H9 (cell line): ENCODE measurements at regions not wholly inside any gene's neighbourhood (a gene's known extent, or its start where the extent isn't known, plus 50 kb on each side); places are given as distances from the start of the nearest gene placed in this dataset.

Experiments used
- DNase-seq: peaks from one replicate; pipeline ENCODE4 v3.0.0-alpha.2; 2017
- H2AFZ ChIP-seq: one replicate; pipeline ENCODE4 v1.6.1; 2013; ENCODE audit warnings: mild to moderate bottlenecking, low read length, control low read depth, moderate library complexity
- H2AK5ac ChIP-seq: 2 replicates; pipeline ENCODE4 v1.6.1; 2013; ENCODE audit warnings: low read length, control low read depth, mixed read lengths; ENCODE audit not compliant: insufficient read length
- H2BK120ac ChIP-seq: one replicate; pipeline ENCODE4 v1.6.1; 2013; ENCODE audit warnings: low read depth, mild to moderate bottlenecking, low read length, control low read depth, inconsistent platforms; ENCODE audit not compliant: poor library complexity, severe bottlenecking
- H2BK12ac ChIP-seq: 2 replicates; pipeline ENCODE4 v1.6.1; 2013; ENCODE audit warnings: low read length, control low read depth, mixed read lengths, low read depth; ENCODE audit not compliant: insufficient read length
- H2BK15ac ChIP-seq: 2 replicates; pipeline ENCODE4 v1.6.1; 2013; ENCODE audit warnings: low read depth, low read length, control low read depth
- H2BK20ac ChIP-seq: one replicate; pipeline ENCODE4 v1.6.1; 2013; ENCODE audit warnings: low read depth, mild to moderate bottlenecking, low read length, control low read depth, inconsistent platforms; ENCODE audit not compliant: poor library complexity, severe bottlenecking
- H2BK5ac ChIP-seq: 2 replicates; pipeline ENCODE4 v1.6.1; 2013; ENCODE audit warnings: low read length, control low read depth, mixed read lengths; ENCODE audit not compliant: insufficient read length
- H3K14ac ChIP-seq: 2 replicates; pipeline ENCODE4 v1.6.1; 2013; ENCODE audit warnings: low read length, control low read depth; ENCODE audit not compliant: insufficient read depth
- H3K18ac ChIP-seq: 2 replicates; pipeline ENCODE4 v1.6.1; 2013; ENCODE audit warnings: low read depth, mild to moderate bottlenecking, mixed read lengths, low read length, control low read depth; ENCODE audit not compliant: insufficient read length
- H3K23ac ChIP-seq: 2 replicates; pipeline ENCODE4 v1.6.1; 2013; ENCODE audit warnings: low read length, control low read depth, mixed read lengths, low read depth; ENCODE audit not compliant: insufficient read length
- H3K23me2 ChIP-seq: 2 replicates; pipeline ENCODE4 v1.6.1; 2013; ENCODE audit warnings: low read depth, mild to moderate bottlenecking, mixed read lengths, low read length, control low read depth; ENCODE audit not compliant: insufficient read length, poor library complexity, severe bottlenecking
- H3K27ac ChIP-seq: 2 replicates; pipeline ENCODE4 v1.5.1; 2013; ENCODE audit warnings: low read length, control low read depth, mixed read lengths, low read depth; ENCODE audit not compliant: insufficient read length
- H3K27me3 ChIP-seq: 2 replicates; pipeline ENCODE4 v1.6.1; 2013; ENCODE audit warnings: low read length, control low read depth, inconsistent platforms; ENCODE audit not compliant: insufficient read depth
- H3K4ac ChIP-seq: 2 replicates; pipeline ENCODE4 v1.6.1; 2013; ENCODE audit warnings: low read depth, mild to moderate bottlenecking, control low read depth, inconsistent platforms, low read length, moderate library complexity
- H3K4me1 ChIP-seq: 2 replicates; pipeline ENCODE4 v1.6.1; 2013; ENCODE audit warnings: low read length, control low read depth, inconsistent platforms; ENCODE audit not compliant: insufficient read depth
- H3K4me2 ChIP-seq: 2 replicates; pipeline ENCODE4 v1.6.1; 2013; ENCODE audit warnings: low read length, control low read depth, mixed read lengths; ENCODE audit not compliant: insufficient read length, insufficient read depth
- H3K56ac ChIP-seq: 2 replicates; pipeline ENCODE4 v1.6.1; 2013; ENCODE audit warnings: low read depth, mild to moderate bottlenecking, mixed read lengths, low read length, control low read depth; ENCODE audit not compliant: insufficient read length
- H3K79me1 ChIP-seq: 2 replicates; pipeline ENCODE4 v1.6.1; 2013; ENCODE audit warnings: low read depth, mild to moderate bottlenecking, moderate library complexity, low read length, control low read depth, inconsistent platforms; ENCODE audit not compliant: insufficient read depth, poor library complexity, severe bottlenecking
- H3K79me2 ChIP-seq: 2 replicates; pipeline ENCODE4 v1.6.1; 2013; ENCODE audit warnings: low read length, control low read depth, inconsistent platforms; ENCODE audit not compliant: insufficient read depth
- H3K9ac ChIP-seq: 2 replicates; pipeline ENCODE4 v1.6.1; 2013; ENCODE audit warnings: low read length, control low read depth, mixed read lengths; ENCODE audit not compliant: insufficient read length; ENCODE audit errors: extremely low read depth
- H3K9me3 ChIP-seq: one replicate; pipeline ENCODE4 v1.6.1; 2013; ENCODE audit warnings: low read depth, low read length, inconsistent platforms; ENCODE audit not compliant: control insufficient read depth
- H3T11ph ChIP-seq: one replicate; pipeline ENCODE4 v1.6.1; 2013; ENCODE audit warnings: mild to moderate bottlenecking, low read length, control low read depth, inconsistent platforms
- H4K20me1 ChIP-seq: one replicate; pipeline ENCODE4 v1.6.1; 2013; ENCODE audit not compliant: control insufficient read depth, insufficient read length, insufficient read depth
- H4K5ac ChIP-seq: 2 replicates; pipeline ENCODE4 v1.6.1; 2013; ENCODE audit warnings: low read depth, mild to moderate bottlenecking, mixed read lengths, low read length, control low read depth; ENCODE audit not compliant: insufficient read length
- H4K8ac ChIP-seq: replicated peaks from 2 replicates; pipeline ENCODE4 v1.6.1; 2013; ENCODE audit warnings: low read length, control low read depth, mixed read lengths, low read depth; ENCODE audit not compliant: insufficient read length
- H4K91ac ChIP-seq: 2 replicates; pipeline ENCODE4 v1.6.1; 2013; ENCODE audit warnings: low read depth, mild to moderate bottlenecking, moderate library complexity, mixed read lengths, low read length, control low read depth; ENCODE audit not compliant: insufficient read length
- H3K27ac Mint-ChIP-seq, 3 experiments: 2 replicates in 2 of 3; 3 replicates in 1 of 3; pipeline ENCODE4 v1.8.0; 2020 to 2021; ENCODE audit warnings: mixed read lengths in 3 of 3, mild to moderate bottlenecking in 1 of 3, moderate library complexity in 1 of 3
- H3K27me3 Mint-ChIP-seq: 2 replicates; pipeline ENCODE4 v1.8.0; 2021; ENCODE audit warnings: low read depth, mild to moderate bottlenecking, moderate library complexity, mixed read lengths
- H3K36me3 Mint-ChIP-seq, 3 experiments: 2 replicates in 2 of 3; 3 replicates in 1 of 3; pipeline ENCODE4 v1.8.0; 2020 to 2021; ENCODE audit warnings: low read depth in 3 of 3, mixed read lengths in 3 of 3; ENCODE audit not compliant: insufficient read depth in 1 of 3
- H3K4me1 Mint-ChIP-seq, 2 experiments: 2 replicates each; pipeline ENCODE4 v1.8.0; 2020; ENCODE audit warnings: mixed read lengths in 2 of 2
- H3K4me3 Mint-ChIP-seq, 2 experiments: 2 replicates in 1 of 2; 3 replicates in 1 of 2; pipeline ENCODE4 v1.8.0; 2020 to 2021; ENCODE audit warnings: mild to moderate bottlenecking in 2 of 2, mixed read lengths in 2 of 2, moderate library complexity in 1 of 2
- H3K9me3 Mint-ChIP-seq, 2 experiments: 2 replicates in 1 of 2; 3 replicates in 1 of 2; pipeline ENCODE4 v1.8.0; 2020; ENCODE audit warnings: mild to moderate bottlenecking in 2 of 2, mixed read lengths in 2 of 2, moderate library complexity in 1 of 2
- WGBS: extraction: QIAGEN DNeasy Blood & Tissue Kit; methylation state at CpG from one replicate; pipeline ENCODE4 v1.1.7; 2013; ENCODE audit warnings: missing lambda C conversion rate, low lambda C conversion rate, mixed read lengths; ENCODE audit not compliant: insufficient read length; ENCODE audit errors: extremely low coverage; 5-methylcytosine and 5-hydroxymethylcytosine counted together
- TF ChIP-seq, protein P1 (sequence below): fragments of 200-600 bp; sonication (generic); conservative IDR thresholded peaks from 3 replicates; pipeline ENCODE4 v1.8.0; 2021; ENCODE audit warnings: antibody characterized with exemption, mild to moderate bottlenecking

DNA sequence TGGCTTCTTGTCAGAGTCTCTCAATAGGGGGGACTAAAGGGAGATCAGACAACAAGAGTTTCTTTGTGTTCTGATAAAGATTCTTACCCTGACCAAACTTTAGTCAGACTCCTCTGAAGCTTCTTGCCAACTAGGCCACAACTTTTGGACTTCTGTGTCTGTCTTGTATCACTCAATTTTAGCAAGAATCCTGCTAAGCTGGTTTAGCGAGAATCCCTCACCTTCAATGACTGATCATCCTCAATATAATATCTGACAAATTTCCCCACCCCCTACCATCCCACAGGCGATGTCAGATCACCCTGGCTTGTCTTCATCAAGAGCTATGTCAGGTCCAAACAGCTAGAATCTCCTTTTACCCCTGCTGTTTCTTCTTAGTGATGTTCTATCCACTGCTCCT is 215.2 kb downstream of the RASSF9 start:
- no peak overlapping the region for H2AFZ ChIP-seq

More for the DNA sequence above, 215.2 kb downstream of the RASSF9 start:
- Histone ChIP-seq H3K9me3 (no peaks in the 10 kb centered on the region), H4K91ac (no peak overlapping the region), H2BK12ac (no peak overlapping the region), H3K4me2 (no peak overlapping the region), H3K56ac (no peak overlapping the region), H3K14ac (no peak overlapping the region), H2BK15ac (no peak overlapping the region), H3T11ph (no peak overlapping the region), H3K4me1 (no peaks in the 10 kb centered on the region), H4K8ac (no peak overlapping the region), H3K18ac (no peak overlapping the region), H3K9ac (no peak overlapping the region), H2BK5ac (no peak overlapping the region), H2BK120ac (no peak overlapping the region), H3K27ac (no peak overlapping the region), H3K27me3 (no peaks in the 10 kb centered on the region), H3K23me2 (no peaks in the 10 kb centered on the region), H4K20me1 (no peaks in the 10 kb centered on the region), H3K79me1 (no peaks in the 10 kb centered on the region), H3K79me2 (no peaks in the 10 kb centered on the region), H2AK5ac (no peak overlapping the region), H3K4ac (no peak overlapping the region), H2BK20ac (no peak overlapping the region), H3K23ac (no peak overlapping the region), H4K5ac (no peak overlapping the region)
- Mint-ChIP-seq H3K9me3 (no peaks in the 10 kb centered on the region), H3K27me3 (no peaks in the 10 kb centered on the region), H3K4me3 (no peak overlapping the region), H3K4me1 (peaks cover 0 to 6% of the 10 kb centered on the region in 2 experiments; a peak in 2 of 4 replicates), H3K36me3 (no peaks in the 10 kb centered on the region), H3K27ac (no peak overlapping the region; a peak in 3 of 7 replicates)
- DNase-seq = no peak
- no CpG with 5 or more reads among the region's 2 CpGs for WGBS
- TF ChIP-seq, protein P1, sequence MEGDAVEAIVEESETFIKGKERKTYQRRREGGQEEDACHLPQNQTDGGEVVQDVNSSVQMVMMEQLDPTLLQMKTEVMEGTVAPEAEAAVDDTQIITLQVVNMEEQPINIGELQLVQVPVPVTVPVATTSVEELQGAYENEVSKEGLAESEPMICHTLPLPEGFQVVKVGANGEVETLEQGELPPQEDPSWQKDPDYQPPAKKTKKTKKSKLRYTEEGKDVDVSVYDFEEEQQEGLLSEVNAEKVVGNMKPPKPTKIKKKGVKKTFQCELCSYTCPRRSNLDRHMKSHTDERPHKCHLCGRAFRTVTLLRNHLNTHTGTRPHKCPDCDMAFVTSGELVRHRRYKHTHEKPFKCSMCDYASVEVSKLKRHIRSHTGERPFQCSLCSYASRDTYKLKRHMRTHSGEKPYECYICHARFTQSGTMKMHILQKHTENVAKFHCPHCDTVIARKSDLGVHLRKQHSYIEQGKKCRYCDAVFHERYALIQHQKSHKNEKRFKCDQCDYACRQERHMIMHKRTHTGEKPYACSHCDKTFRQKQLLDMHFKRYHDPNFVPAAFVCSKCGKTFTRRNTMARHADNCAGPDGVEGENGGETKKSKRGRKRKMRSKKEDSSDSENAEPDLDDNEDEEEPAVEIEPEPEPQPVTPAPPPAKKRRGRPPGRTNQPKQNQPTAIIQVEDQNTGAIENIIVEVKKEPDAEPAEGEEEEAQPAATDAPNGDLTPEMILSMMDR = no peak
